ENCODE measurements at regions not wholly inside any gene's neighbourhood (a gene's known extent, or its start where the extent isn't known, plus 50 kb on each side); places are given as distances from the start of the nearest gene placed in this dataset.

DNA sequence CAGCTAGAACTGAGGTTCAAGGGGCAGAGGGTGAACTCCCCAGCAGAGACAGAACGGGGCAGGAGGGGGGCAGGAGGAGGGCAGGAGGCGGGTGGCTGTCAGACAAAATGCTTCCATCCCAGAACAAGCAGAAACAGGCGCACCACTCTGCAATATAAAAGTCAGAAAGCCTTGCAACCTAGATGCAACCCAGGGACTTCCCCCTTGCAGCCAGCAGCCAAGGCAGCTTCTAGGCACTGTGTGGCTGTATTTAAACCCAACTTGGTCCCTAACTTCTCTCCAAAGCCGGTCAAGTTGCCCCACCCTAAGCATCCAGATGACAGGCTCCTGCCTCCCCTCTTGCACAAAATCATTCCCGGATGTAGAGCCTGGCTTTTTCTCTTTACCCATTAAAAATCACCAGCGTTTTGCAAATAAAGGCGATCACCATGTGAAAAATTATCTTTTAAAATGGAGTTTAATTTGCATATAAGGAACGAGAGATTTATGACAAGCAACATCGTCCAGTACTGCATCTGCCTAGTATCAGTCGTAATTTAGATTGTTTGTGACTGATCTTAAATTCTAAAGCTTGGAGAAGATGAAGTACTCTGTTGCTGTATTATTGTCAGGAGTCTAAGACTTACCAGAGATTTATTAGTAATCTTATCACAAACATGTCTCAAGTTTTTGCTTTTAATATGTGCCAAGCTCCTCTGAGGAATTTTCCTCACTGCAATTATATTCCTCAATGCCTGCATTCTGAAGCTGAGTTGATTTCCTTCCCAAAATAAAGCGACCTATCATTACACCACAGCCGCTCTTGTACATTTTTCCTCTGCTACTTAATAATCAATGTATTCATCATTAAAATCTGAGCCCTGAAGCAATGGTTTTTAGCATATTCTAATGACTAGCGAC, 307.1 kb upstream of the ZNF507 start:
- TF ChIP-seq, protein P1, sequence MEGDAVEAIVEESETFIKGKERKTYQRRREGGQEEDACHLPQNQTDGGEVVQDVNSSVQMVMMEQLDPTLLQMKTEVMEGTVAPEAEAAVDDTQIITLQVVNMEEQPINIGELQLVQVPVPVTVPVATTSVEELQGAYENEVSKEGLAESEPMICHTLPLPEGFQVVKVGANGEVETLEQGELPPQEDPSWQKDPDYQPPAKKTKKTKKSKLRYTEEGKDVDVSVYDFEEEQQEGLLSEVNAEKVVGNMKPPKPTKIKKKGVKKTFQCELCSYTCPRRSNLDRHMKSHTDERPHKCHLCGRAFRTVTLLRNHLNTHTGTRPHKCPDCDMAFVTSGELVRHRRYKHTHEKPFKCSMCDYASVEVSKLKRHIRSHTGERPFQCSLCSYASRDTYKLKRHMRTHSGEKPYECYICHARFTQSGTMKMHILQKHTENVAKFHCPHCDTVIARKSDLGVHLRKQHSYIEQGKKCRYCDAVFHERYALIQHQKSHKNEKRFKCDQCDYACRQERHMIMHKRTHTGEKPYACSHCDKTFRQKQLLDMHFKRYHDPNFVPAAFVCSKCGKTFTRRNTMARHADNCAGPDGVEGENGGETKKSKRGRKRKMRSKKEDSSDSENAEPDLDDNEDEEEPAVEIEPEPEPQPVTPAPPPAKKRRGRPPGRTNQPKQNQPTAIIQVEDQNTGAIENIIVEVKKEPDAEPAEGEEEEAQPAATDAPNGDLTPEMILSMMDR (IDR thresholded peaks at IDR 0.05; ENCODE audit: insufficient read depth, low read depth, low read length) = no peak
- DNase-seq (ENCODE audit: low read depth) = no peak
- H3K4me3 ChIP-seq (ENCODE audit: low read depth, low read length) = no peak overlapping the region

DNA sequence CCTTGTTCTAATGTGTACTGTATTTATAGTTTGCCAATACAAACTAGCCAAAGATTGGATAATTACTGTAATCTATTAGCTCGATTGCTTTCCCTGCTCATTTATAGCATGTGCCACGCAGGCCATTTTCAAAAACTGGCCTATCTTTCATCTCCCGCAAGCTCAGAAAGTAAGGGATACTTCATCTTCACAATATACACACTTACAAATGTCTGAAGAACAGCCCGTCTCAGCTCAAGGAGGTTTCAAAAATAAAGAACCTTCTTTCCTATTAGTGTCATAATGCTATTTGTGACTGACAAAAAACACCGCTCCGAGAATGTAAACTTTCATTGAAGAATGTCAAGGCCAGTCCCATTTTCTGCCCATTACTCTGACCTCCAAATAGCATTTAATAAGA, 306.4 kb upstream of the ZNF507 start:
- TF ChIP-seq, protein P1 (IDR thresholded peaks at IDR 0.05; ENCODE audit: insufficient read depth, low read depth, low read length) = no peak
- no peak for DNase-seq (ENCODE audit: low read depth)
- H3K4me3 ChIP-seq (ENCODE audit: low read depth, low read length) = no peak overlapping the region

DNA sequence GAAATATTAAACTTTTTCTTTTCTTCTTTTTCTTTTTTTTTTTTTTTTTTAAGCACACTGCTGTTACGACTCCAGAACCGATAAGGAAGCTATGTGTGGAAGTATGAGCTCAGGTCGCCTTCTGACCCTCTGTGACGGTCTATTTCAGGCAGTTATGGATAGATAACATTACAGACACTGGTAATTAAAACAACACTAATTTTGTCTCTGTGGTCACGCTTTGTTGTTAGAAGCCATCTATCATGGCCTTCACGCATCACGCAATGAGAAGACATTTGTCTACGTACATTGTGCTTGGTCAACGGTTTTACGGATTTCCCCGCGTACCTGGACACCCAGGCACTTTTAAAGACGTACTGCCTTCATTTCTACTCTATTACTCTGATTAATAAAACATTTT, 306.0 kb upstream of the ZNF507 start:
- TF ChIP-seq, protein P1 (IDR thresholded peaks at IDR 0.05; ENCODE audit: insufficient read depth, low read depth, low read length) = no peak
- H3K4me3 ChIP-seq (ENCODE audit: low read depth, low read length) = no peak overlapping the region
- DNase-seq (ENCODE audit: low read depth) = no peak

DNA sequence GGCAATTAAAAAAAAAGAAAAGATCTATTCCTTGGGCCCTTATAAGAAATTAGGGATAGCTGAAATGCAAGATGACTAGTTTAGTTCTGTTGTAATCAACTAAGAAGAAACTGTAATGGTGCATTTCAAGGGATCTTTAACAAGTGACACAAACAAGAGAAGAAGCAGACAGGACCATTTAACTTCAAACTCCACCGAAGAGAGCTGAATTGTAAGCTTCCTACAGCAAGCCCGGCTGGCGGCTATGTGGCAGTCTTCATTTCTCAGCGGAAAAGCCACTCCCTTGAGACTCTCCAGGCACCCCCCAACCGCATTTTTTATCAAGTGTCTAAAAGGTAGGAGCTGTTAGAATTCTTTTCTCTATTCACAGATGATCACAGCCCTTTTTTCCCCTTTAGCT, 305.2 kb upstream of the ZNF507 start:
- no peak for DNase-seq (ENCODE audit: low read depth)
- H3K4me3 ChIP-seq (ENCODE audit: low read depth, low read length) = no peak overlapping the region
- TF ChIP-seq, protein P1 (IDR thresholded peaks at IDR 0.05; ENCODE audit: insufficient read depth, low read depth, low read length) = no peak

DNA sequence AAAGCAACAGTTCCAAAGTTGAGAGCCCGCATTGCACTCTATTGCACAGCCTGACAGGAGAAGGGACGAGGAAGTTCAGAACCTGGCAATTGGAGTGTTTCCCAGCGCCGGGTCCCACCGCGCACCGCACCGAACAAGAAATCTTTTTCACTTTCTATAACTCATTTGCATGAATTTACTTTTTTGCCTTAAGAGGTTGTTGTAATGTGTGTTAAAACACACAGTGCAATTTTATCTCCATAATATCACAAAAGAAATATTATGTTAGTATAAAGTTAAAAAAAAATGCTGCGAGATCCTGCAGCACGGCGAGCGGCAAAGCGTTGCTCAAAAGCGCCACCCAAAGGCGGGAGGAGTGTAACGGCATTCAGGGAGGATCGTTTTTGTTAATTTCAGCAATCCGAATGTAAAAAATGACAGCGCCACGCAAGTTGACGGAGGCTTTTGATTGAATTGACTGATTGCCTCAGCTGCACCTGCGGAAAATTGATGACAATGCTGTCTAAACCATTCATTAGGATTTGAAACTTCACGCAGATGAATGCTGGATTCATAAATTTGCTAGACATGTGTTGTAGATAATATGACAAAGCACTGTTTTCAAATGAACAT, 303.6 kb upstream of the ZNF507 start:
- TF ChIP-seq, protein P1 (IDR thresholded peaks at IDR 0.05; ENCODE audit: insufficient read depth, low read depth, low read length) = peak; percentile 73
- H3K4me3 ChIP-seq (ENCODE audit: low read depth, low read length) = peak overlapping the region; percentile 35
- peak; percentile 30 for DNase-seq (ENCODE audit: low read depth)

DNA sequence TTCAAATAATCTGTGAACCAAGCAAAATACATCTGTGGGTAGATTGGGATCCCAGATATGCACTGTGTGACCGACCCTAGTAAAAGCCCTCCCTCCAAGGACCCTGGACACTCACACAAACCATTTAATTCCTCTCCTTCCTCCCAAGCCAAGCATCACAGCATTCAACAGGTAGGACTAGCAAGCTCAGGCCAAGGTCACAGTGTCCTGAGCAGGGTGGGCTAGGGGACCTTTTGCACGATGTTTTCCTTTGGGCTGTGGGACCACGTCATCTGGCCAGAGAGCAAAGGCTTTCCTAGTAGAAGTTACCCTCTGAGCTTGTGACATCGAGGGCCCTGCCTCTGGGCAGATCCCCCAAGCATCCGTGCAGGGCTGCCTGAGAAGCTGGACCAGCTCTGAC, 297.6 kb upstream of the ZNF507 start:
- no peak for DNase-seq (ENCODE audit: low read depth)
- TF ChIP-seq, protein P1 (IDR thresholded peaks at IDR 0.05; ENCODE audit: insufficient read depth, low read depth, low read length) = no peak
- no peak overlapping the region for H3K4me3 ChIP-seq (ENCODE audit: low read depth, low read length)
